GM06990 (cell line): ENCODE measurements at regions not wholly inside any gene's neighbourhood (a gene's known extent, or its start where the extent isn't known, plus 50 kb on each side); places are given as distances from the start of the nearest gene placed in this dataset.

ENCODE experiments used
- DNase-seq: peaks from one replicate; pipeline ENCODE4 v3.0.0-alpha.2; 2011; ENCODE audit not compliant: insufficient read length; ENCODE audit errors: extremely low read depth
- H3K27me3 ChIP-seq: replicated peaks from 2 replicates; pipeline ENCODE4 v1.6.0; 2011; ENCODE audit warnings: low read length; ENCODE audit not compliant: control insufficient read depth, insufficient read depth
- H3K36me3 ChIP-seq: 2 replicates; pipeline ENCODE4 v1.5.1; 2011; ENCODE audit warnings: low read length; ENCODE audit not compliant: control insufficient read depth, insufficient read depth
- H3K4me3 ChIP-seq: replicated peaks from 2 replicates; pipeline ENCODE4 v1.5.1; 2011; ENCODE audit warnings: low read depth, mild to moderate bottlenecking, control low read depth, low read length
- CTCF ChIP-seq: IDR thresholded peaks from 2 replicates; pipeline ENCODE4 v1.5.1; 2011; ENCODE audit warnings: low read length, control low read depth, mild to moderate bottlenecking, inconsistent platforms; ENCODE audit not compliant: insufficient read depth, poor library complexity, severe bottlenecking

GRCh38 chr4:123813901-123814300 lies 417.3 kb downstream of the SPRY1 start:
- Histone ChIP-seq H3K4me3 (no peak overlapping the region), H3K36me3 (no peaks in the 10 kb centered on the region), H3K27me3 (no peaks in the 10 kb centered on the region)
- TF ChIP-seq CTCF = no peak
- no peak for DNase-seq

- Histone ChIP-seq H3K27me3 (no peaks in the 10 kb centered on the region), H3K4me3 (no peak overlapping the region), H3K36me3 (no peaks in the 10 kb centered on the region)
- no peak for TF ChIP-seq CTCF
- no peak for DNase-seq
These were observed 419.9 kb downstream of the SPRY1 start for GRCh38 chr4:123816462-123816861.

GRCh38 chr4:123817025-123817688 lies 420.6 kb downstream of the SPRY1 start:
- no peak for DNase-seq
- TF ChIP-seq CTCF = no peak

GRCh38 chr4:123819362-123820035 lies 422.9 kb downstream of the SPRY1 start:
- no peak overlapping the region for H3K4me3 ChIP-seq
- H3K36me3 ChIP-seq = no peaks in the 10 kb centered on the region
- no peaks in the 10 kb centered on the region for H3K27me3 ChIP-seq
- TF ChIP-seq CTCF = no peak
- DNase-seq = no peak

More at GRCh38 chr4:123817025-123817688, 420.6 kb downstream of the SPRY1 start:
- H3K36me3 ChIP-seq = no peaks in the 10 kb centered on the region
- H3K4me3 ChIP-seq = no peak overlapping the region
- H3K27me3 ChIP-seq = no peaks in the 10 kb centered on the region

- no peak for TF ChIP-seq CTCF
- Histone ChIP-seq H3K27me3 (no peaks in the 10 kb centered on the region), H3K36me3 (no peaks in the 10 kb centered on the region), H3K4me3 (no peak overlapping the region)
- DNase-seq = no peak
These were observed 425.3 kb downstream of the SPRY1 start for GRCh38 chr4:123821861-123822260.

- no peaks in the 10 kb centered on the region for H3K27me3 ChIP-seq
- TF ChIP-seq CTCF = no peak
- H3K4me3 ChIP-seq = no peak overlapping the region
- DNase-seq = no peak
- H3K36me3 ChIP-seq = no peaks in the 10 kb centered on the region
These were observed 425.8 kb downstream of the SPRY1 start for GRCh38 chr4:123822353-123822752.
